GM12878 (cell line): ENCODE measurements at regions not wholly inside any gene's neighbourhood (a gene's known extent, or its start where the extent isn't known, plus 50 kb on each side); places are given as distances from the start of the nearest gene placed in this dataset.

Source experiments
- ATAC-seq: fragments of 200-7000 bp; cut with Tn5 transposase; 3 replicates; pipeline ENCODE4 v1.9.1; 2020; ENCODE audit warnings: mild to moderate bottlenecking, moderate library complexity
- BruUV-seq: library from RNA; stranded (reverse); fragments of 400-500 nt; replicated peaks from 2 replicates; lab custom pipeline; 2021; lab: Mats Ljungman, UMichigan
- CTCF ChIA-PET: fragments of 300-600 bp; sonication (Branson Sonifier 250); formaldehyde crosslinking; extraction: SDS; loops from one replicate; lab custom pipeline; 2021; ENCODE audit warnings: inconsistent platforms; lab: Yijun Ruan, JAX
- POLR2A ChIA-PET: fragments of 350-600 bp; formaldehyde crosslinking; extraction: SDS; loops from one replicate; lab custom pipeline; 2021; ENCODE audit warnings: inconsistent platforms; lab: Charles Lee
- RAD21 ChIA-PET: fragments of 300-600 bp; sonication (Branson Sonifier 250); formaldehyde crosslinking; loops from one replicate; lab custom pipeline; 2023; ENCODE audit warnings: antibody characterized with exemption; ENCODE audit not compliant: unreplicated experiment; lab: Charles Lee
- SMC1A ChIA-PET: fragments of 300-600 bp; sonication (Branson Sonifier 250); formaldehyde crosslinking; loops from one replicate; lab custom pipeline; 2023; ENCODE audit not compliant: unreplicated experiment, uncharacterized antibody; lab: Charles Lee
- DNase-seq: peaks from one replicate; pipeline ENCODE4 v3.0.0-alpha.2; 2011; ENCODE audit warnings: low read depth, low spot score
- FAIRE-seq: peaks from 3 replicates; lab custom pipeline; 2011; peaks lifted over from hg19 to GRCh38; lab: Jason Lieb, UNC
- H2AFZ ChIP-seq: 2 replicates; pipeline ENCODE4 v1.6.0; 2011; ENCODE audit warnings: low read depth, low read length, control low read depth; ENCODE audit not compliant: control insufficient read depth
- H3K27ac ChIP-seq: 2 replicates; pipeline ENCODE4 v1.5.1; 2011; ENCODE audit warnings: control low read depth; ENCODE audit not compliant: control insufficient read depth, insufficient read depth
- H3K27me3 ChIP-seq, 2 experiments: replicated peaks in 1 of 2; 2 replicates each; pipeline versions ENCODE4 v1.6.0 to v1.6.1; 2011; ENCODE audit warnings: low read length in 1 of 2; ENCODE audit not compliant: control insufficient read depth in 2 of 2, insufficient read depth in 2 of 2
- H3K36me3 ChIP-seq, 2 experiments: 2 replicates each; pipeline ENCODE4 v1.5.1; 2011; ENCODE audit warnings: low read length in 1 of 2; ENCODE audit not compliant: control insufficient read depth in 2 of 2, insufficient read depth in 2 of 2
- H3K4me1 ChIP-seq: 2 replicates; pipeline ENCODE4 v1.6.1; 2011; ENCODE audit warnings: mild to moderate bottlenecking, low read length, moderate library complexity, mixed read lengths; ENCODE audit not compliant: control insufficient read depth, insufficient read depth
- H3K4me2 ChIP-seq: 2 replicates; pipeline ENCODE4 v1.6.0; 2011; ENCODE audit warnings: control low read depth; ENCODE audit not compliant: control insufficient read depth, insufficient read depth
- H3K4me3 ChIP-seq: fragments of 200-600 bp; sonication (generic); 2 replicates; pipeline ENCODE4 v1.5.1; 2016
- H3K79me2 ChIP-seq: 2 replicates; pipeline ENCODE4 v1.6.0; 2011; ENCODE audit warnings: low read length; ENCODE audit not compliant: control insufficient read depth, insufficient read depth
- H3K9ac ChIP-seq: 2 replicates; pipeline ENCODE4 v1.8.0; 2011; ENCODE audit warnings: low read length, control low read depth, mixed read lengths; ENCODE audit not compliant: control insufficient read depth, insufficient read depth
- H3K9me3 ChIP-seq: replicated peaks from 3 replicates; pipeline ENCODE4 v1.5.1; 2011; ENCODE audit warnings: mild to moderate bottlenecking, low read length; ENCODE audit not compliant: control insufficient read depth, insufficient read depth
- H4K20me1 ChIP-seq: 2 replicates; pipeline ENCODE4 v1.6.0; 2011; ENCODE audit not compliant: control insufficient read depth, insufficient read depth
- BRCA1 ChIP-seq: IDR thresholded peaks from 2 replicates; pipeline ENCODE4 v1.6.1; 2011; ENCODE audit warnings: low read depth, low read length, improper control_type of control experiment
- EGR1 ChIP-seq, 2 experiments: IDR thresholded peaks; 1 replicate in 1 of 2; 2 replicates in 1 of 2; pipeline ENCODE4 v1.6.1; 2011 to 2012; ENCODE audit warnings: low read depth in 2 of 2, low read length in 2 of 2, borderline replicate concordance in 1 of 2, mild to moderate bottlenecking in 1 of 2, moderate library complexity in 1 of 2
- EZH2 ChIP-seq: IDR thresholded peaks from 2 replicates; pipeline ENCODE4 v1.6.1; 2012; ENCODE audit warnings: low read depth, mild to moderate bottlenecking, control low read depth, inconsistent platforms, low read length, borderline replicate concordance; ENCODE audit not compliant: control insufficient read depth
- MTA3 ChIP-seq: IDR thresholded peaks from 2 replicates; pipeline ENCODE4 v1.6.1; 2012; ENCODE audit warnings: low read length, inconsistent platforms, borderline replicate concordance
- NFIC ChIP-seq: IDR thresholded peaks from 2 replicates; pipeline ENCODE4 v1.6.1; 2012; ENCODE audit warnings: low read depth, mild to moderate bottlenecking, inconsistent platforms, low read length, moderate library complexity
- PML ChIP-seq: IDR thresholded peaks from 2 replicates; pipeline ENCODE4 v1.6.1; 2012; ENCODE audit warnings: low read length, inconsistent platforms
- RBBP5 ChIP-seq: fragments of 200-600 bp; sonication (generic); conservative IDR thresholded peaks from 2 replicates; pipeline ENCODE4 v1.6.1; 2016
- RCOR1 ChIP-seq: conservative IDR thresholded peaks from 2 replicates; pipeline ENCODE4 v1.6.1; 2012; ENCODE audit warnings: low read depth, low read length, improper control_type of control experiment
- SMAD5 ChIP-seq: IDR thresholded peaks from 2 replicates; pipeline ENCODE4 v1.6.1; 2016; ENCODE audit warnings: antibody characterized with exemption, low read depth
- TAF1 ChIP-seq: IDR thresholded peaks from 2 replicates; pipeline ENCODE4 v1.6.1; 2011; ENCODE audit warnings: mild to moderate bottlenecking, low read depth, low read length, borderline replicate concordance
- TBL1XR1 ChIP-seq: IDR thresholded peaks from 2 replicates; pipeline ENCODE4 v1.6.1; 2012; ENCODE audit warnings: low read depth, low read length, improper control_type of control experiment
- USF1 ChIP-seq: IDR thresholded peaks from 2 replicates; pipeline ENCODE4 v1.6.1; 2011; ENCODE audit warnings: borderline replicate concordance, low read depth, mild to moderate bottlenecking, moderate library complexity, mixed read lengths, low read length; ENCODE audit not compliant: insufficient read depth; ENCODE audit errors: extremely low read length
- USF2 ChIP-seq: IDR thresholded peaks from 2 replicates; pipeline ENCODE4 v1.6.1; 2011; ENCODE audit warnings: low read depth, low read length, improper control_type of control experiment, borderline replicate concordance
- in situ Hi-C: fragments of 300-500 bp; cut with MboI; formaldehyde crosslinking; loops from 9 replicates; pipeline ENCODE4 v1.14.3; 2018; ENCODE audit warnings: mixed read lengths
- intact Hi-C: fragments of 100-400 bp; cut with micrococcal nuclease; formaldehyde crosslinking; loops from one replicate; pipeline ENCODE4 v1.14.2; 2022; ENCODE audit not compliant: unreplicated experiment
- TF ChIP-seq, protein P1 (sequence below): fragments of 450-650 bp; IDR thresholded peaks from 2 replicates; pipeline ENCODE4 v1.6.1; 2016; ENCODE audit warnings: mild to moderate bottlenecking
- TF ChIP-seq, protein P2 (sequence below): fragments of 450-650 bp; IDR thresholded peaks from 2 replicates; pipeline ENCODE4 v1.6.1; 2017; ENCODE audit warnings: mild to moderate bottlenecking, moderate library complexity
- TF ChIP-seq, protein P3 (sequence below): IDR thresholded peaks from 2 replicates; pipeline ENCODE4 v1.6.1; 2011; ENCODE audit warnings: mild to moderate bottlenecking, low read depth, low read length, moderate library complexity; ENCODE audit not compliant: insufficient replicate concordance

- no peak for DNase-seq
- no peaks in the 10 kb centered on the region for H3K27me3 ChIP-seq
- no peak overlapping the region for H3K4me2 ChIP-seq
- no peak overlapping the region for H3K9ac ChIP-seq
- no TSS peak for BruUV-seq
- no peaks in the 10 kb centered on the region for H3K4me1 ChIP-seq
- FAIRE-seq: no peak
- H3K79me2 ChIP-seq: no peaks in the 10 kb centered on the region
- in situ Hi-C loops (no loop called here), intact Hi-C loops (no loop called here)
- no peak overlapping the region for H3K27ac ChIP-seq
- CTCF ChIA-PET: no interaction called here
- RAD21 ChIA-PET: no interaction called here
- no peaks in the 10 kb centered on the region for H3K36me3 ChIP-seq
- SMC1A ChIA-PET: no interaction called here
- H4K20me1 ChIP-seq: no peaks in the 10 kb centered on the region
- POLR2A ChIA-PET: no interaction called here
- H2AFZ ChIP-seq: no peak overlapping the region
- no peaks in the 10 kb centered on the region for H3K9me3 ChIP-seq
- no peak overlapping the region for H3K4me3 ChIP-seq
- no peak; the same call in 2 of the 3 replicates for ATAC-seq
- TF ChIP-seq BRCA1 (no peak), NFIC (no peak), USF1 (no peak), USF2 (no peak), SMAD5 (no peak), EZH2 (no peak), RBBP5 (no peak), TBL1XR1 (no peak), MTA3 (no peak), EGR1 (IDR thresholded peaks at IDR 0.05; ENCODE audit: borderline replicate concordance in 1 of 2, low read depth in 2 of 2, low read length in 2 of 2) (no peak), PML (no peak), RCOR1 (no peak), TAF1 (no peak)
- TF ChIP-seq, protein P1, sequence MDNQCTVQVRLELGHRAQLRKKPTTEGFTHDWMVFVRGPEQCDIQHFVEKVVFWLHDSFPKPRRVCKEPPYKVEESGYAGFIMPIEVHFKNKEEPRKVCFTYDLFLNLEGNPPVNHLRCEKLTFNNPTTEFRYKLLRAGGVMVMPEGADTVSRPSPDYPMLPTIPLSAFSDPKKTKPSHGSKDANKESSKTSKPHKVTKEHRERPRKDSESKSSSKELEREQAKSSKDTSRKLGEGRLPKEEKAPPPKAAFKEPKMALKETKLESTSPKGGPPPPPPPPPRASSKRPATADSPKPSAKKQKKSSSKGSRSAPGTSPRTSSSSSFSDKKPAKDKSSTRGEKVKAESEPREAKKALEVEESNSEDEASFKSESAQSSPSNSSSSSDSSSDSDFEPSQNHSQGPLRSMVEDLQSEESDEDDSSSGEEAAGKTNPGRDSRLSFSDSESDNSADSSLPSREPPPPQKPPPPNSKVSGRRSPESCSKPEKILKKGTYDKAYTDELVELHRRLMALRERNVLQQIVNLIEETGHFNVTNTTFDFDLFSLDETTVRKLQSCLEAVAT: no peak
- TF ChIP-seq, protein P2, sequence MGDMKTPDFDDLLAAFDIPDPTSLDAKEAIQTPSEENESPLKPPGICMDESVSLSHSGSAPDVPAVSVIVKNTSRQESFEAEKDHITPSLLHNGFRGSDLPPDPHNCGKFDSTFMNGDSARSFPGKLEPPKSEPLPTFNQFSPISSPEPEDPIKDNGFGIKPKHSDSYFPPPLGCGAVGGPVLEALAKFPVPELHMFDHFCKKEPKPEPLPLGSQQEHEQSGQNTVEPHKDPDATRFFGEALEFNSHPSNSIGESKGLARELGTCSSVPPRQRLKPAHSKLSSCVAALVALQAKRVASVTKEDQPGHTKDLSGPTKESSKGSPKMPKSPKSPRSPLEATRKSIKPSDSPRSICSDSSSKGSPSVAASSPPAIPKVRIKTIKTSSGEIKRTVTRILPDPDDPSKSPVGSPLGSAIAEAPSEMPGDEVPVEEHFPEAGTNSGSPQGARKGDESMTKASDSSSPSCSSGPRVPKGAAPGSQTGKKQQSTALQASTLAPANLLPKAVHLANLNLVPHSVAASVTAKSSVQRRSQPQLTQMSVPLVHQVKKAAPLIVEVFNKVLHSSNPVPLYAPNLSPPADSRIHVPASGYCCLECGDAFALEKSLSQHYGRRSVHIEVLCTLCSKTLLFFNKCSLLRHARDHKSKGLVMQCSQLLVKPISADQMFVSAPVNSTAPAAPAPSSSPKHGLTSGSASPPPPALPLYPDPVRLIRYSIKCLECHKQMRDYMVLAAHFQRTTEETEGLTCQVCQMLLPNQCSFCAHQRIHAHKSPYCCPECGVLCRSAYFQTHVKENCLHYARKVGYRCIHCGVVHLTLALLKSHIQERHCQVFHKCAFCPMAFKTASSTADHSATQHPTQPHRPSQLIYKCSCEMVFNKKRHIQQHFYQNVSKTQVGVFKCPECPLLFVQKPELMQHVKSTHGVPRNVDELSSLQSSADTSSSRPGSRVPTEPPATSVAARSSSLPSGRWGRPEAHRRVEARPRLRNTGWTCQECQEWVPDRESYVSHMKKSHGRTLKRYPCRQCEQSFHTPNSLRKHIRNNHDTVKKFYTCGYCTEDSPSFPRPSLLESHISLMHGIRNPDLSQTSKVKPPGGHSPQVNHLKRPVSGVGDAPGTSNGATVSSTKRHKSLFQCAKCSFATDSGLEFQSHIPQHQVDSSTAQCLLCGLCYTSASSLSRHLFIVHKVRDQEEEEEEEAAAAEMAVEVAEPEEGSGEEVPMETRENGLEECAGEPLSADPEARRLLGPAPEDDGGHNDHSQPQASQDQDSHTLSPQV: no peak
- TF ChIP-seq, protein P3, sequence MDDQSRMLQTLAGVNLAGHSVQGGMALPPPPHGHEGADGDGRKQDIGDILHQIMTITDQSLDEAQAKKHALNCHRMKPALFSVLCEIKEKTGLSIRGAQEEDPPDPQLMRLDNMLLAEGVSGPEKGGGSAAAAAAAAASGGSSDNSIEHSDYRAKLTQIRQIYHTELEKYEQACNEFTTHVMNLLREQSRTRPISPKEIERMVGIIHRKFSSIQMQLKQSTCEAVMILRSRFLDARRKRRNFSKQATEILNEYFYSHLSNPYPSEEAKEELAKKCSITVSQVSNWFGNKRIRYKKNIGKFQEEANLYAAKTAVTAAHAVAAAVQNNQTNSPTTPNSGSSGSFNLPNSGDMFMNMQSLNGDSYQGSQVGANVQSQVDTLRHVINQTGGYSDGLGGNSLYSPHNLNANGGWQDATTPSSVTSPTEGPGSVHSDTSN: no peak
Measured at GRCh38 chr6:145453376-145453775, 281.9 kb downstream of the EPM2A start.
